ENCODE measurements at regions not wholly inside any gene's neighbourhood (a gene's known extent, or its start where the extent isn't known, plus 50 kb on each side); places are given as distances from the start of the nearest gene placed in this dataset.

GRCh38 chr1:225724251-225724650 lies 53.4 kb upstream of the SRP9 start:
- Histone ChIP-seq H3K23ac (ENCODE audit: insufficient read length) (no peak overlapping the region), H4K5ac (ENCODE audit: insufficient read length, low read depth, low read length) (no peak overlapping the region), H2BK5ac (ENCODE audit: low read depth, low read length) (no peak overlapping the region), H3K18ac (ENCODE audit: extremely low read depth, low read length) (no peak overlapping the region), H3K36me3 (ENCODE audit: control insufficient read depth in 2 of 4, insufficient read depth in 4 of 4, low read length in 3 of 4) (no peaks in the 10 kb centered on the region), H3K9me3 (ENCODE audit: insufficient read depth in 2 of 2, low read depth in 1 of 2, low read length in 1 of 2) (no peaks in the 10 kb centered on the region), H3K27ac (ENCODE audit: low read depth, low read length) (no peak overlapping the region), H3K4me3 (ENCODE audit: extremely low read depth in 1 of 4, insufficient read depth in 2 of 4, low read depth in 3 of 4, low read length in 4 of 4) (no peak overlapping the region), H3K4me2 (ENCODE audit: insufficient read depth in 1 of 2, low read depth in 2 of 2, low read length in 2 of 2) (no peak overlapping the region), H3K56ac (replicated peaks; ENCODE audit: insufficient read length, low read depth, low read length) (no peak overlapping the region), H3K9ac (replicated peaks in 1 of 4; ENCODE audit: extremely low read depth in 1 of 4, low read depth in 3 of 4, low read length in 3 of 4) (no peak overlapping the region), H3K79me2 (ENCODE audit: control insufficient read depth in 1 of 2, insufficient read depth in 2 of 2, low read length in 2 of 2) (no peaks in the 10 kb centered on the region), H2AK5ac (ENCODE audit: low read depth, low read length) (no peak overlapping the region), H2BK12ac (ENCODE audit: low read depth, low read length) (no peak overlapping the region), H4K8ac (ENCODE audit: extremely low read depth, insufficient read depth, low read length) (no peak overlapping the region), H2BK120ac (replicated peaks; ENCODE audit: low read depth, low read length) (no peak overlapping the region), H4K91ac (replicated peaks; ENCODE audit: insufficient read length, low read length) (no peak overlapping the region), H2BK20ac (ENCODE audit: low read length) (no peak overlapping the region), H3K79me1 (ENCODE audit: low read depth, low read length) (no peaks in the 10 kb centered on the region), H4K20me1 (replicated peaks in 1 of 2; ENCODE audit: control insufficient read depth in 1 of 2, insufficient read depth in 2 of 2, low read length in 2 of 2) (no peaks in the 10 kb centered on the region), H3K27me3 (replicated peaks in 1 of 4; ENCODE audit: control insufficient read depth in 3 of 4, extremely low read depth in 1 of 4, insufficient read depth in 3 of 4, low read length in 3 of 4) (no peaks in the 10 kb centered on the region), H2AFZ (ENCODE audit: low read length) (no peak overlapping the region), H3K23me2 (ENCODE audit: low read depth, low read length) (no peaks in the 10 kb centered on the region), H3K4ac (replicated peaks; ENCODE audit: insufficient read length, low read depth, low read length) (no peak overlapping the region), H2BK15ac (ENCODE audit: low read length) (no peak overlapping the region), H3K4me1 (replicated peaks in 1 of 4; ENCODE audit: control insufficient read depth in 3 of 4, insufficient read depth in 4 of 4, low read length in 3 of 4) (no peaks in the 10 kb centered on the region), H3K14ac (ENCODE audit: insufficient read length) (no peak overlapping the region)
- no peak for DNase-seq (ENCODE audit: low read depth in 1 of 2, low spot score in 2 of 2)
- 91% methylated on average over 4 of the region's 4 CpGs; no CpG with 5 or more reads in 1 of the 2 experiments for WGBS, 2 experiments (ENCODE audit: extremely low coverage in 1 of 2, insufficient coverage in 1 of 2, insufficient read length in 1 of 2, insufficient replicate concordance in 2 of 2, low coverage in 1 of 2, low lambda C conversion rate in 2 of 2, missing lambda C conversion rate in 1 of 2)
- CTCF ChIA-PET (ENCODE audit: partially characterized antibody) = interaction anchor here (0.6 to 1.8 kb wide), 6 partner anchors 12 to 273 kb away, joined by 3 to 7 read pairs (median 3); no protein-coding TSS in a partner anchor
- POLR2A ChIA-PET (ENCODE audit: partially characterized antibody) = no interaction called here
- no peak for FAIRE-seq
- TF ChIP-seq YY1 (IDR thresholded peaks at IDR 0.05; ENCODE audit: low read depth, low read length) (no peak), POLR2AphosphoS5 (IDR thresholded peaks at IDR 0.05; ENCODE audit: low read depth, low read length) (no peak), NANOG (IDR thresholded peaks at IDR 0.05; ENCODE audit: insufficient read depth, low read depth, low read length, poor library complexity, severe bottlenecking) (no peak), GABPA (IDR thresholded peaks at IDR 0.05; ENCODE audit: borderline replicate concordance, insufficient read depth, low read length) (no peak), JUN (IDR thresholded peaks at IDR 0.05; ENCODE audit: low read depth, low read length) (no peak), KDM4A (IDR thresholded peaks at IDR 0.05; ENCODE audit: low read depth, low read length, severe bottlenecking) (no peak)
